ENCODE measurements at regions not wholly inside any gene's neighbourhood (a gene's known extent, or its start where the extent isn't known, plus 50 kb on each side); places are given as distances from the start of the nearest gene placed in this dataset.

GRCh38 chr14:55867719-55868118, 250.5 kb upstream of the PELI2 start:
- no peak for TF ChIP-seq CTCF (conservative IDR thresholded peaks at IDR 0.05; ENCODE audit: low read depth, low read length)
- TF ChIP-seq EZH2 (IDR thresholded peaks at IDR 0.05; ENCODE audit: borderline replicate concordance, low read depth, low read length, poor library complexity, severe bottlenecking): no peak
